ENCODE measurements at regions not wholly inside any gene's neighbourhood (a gene's known extent, or its start where the extent isn't known, plus 50 kb on each side); places are given as distances from the start of the nearest gene placed in this dataset.

DNA sequence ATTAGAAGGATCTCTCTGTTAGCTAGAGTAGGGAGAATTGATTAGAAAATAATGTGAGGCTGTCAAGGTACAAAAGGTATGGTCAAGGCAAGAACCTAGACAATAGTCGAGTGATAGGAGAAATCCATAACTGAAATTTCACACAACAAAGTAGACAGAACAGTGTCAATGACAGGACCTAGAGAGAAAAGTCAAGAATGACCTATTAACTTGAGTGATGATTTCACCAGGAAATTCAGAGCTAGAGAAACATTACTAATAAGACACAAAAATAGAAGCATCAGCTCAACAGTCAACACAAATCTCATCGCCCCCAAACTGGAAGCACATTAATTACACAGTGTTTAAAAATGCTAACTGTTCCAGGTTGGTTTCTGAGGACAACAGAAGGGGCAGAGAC is 532.4 kb downstream of the CDH10 start:
- Mint-ChIP-seq H3K27ac (no peak overlapping the region), H3K9me3 (peaks cover 25% of the 10 kb centered on the region), H3K27me3 (no peaks in the 10 kb centered on the region), H3K4me1 (ENCODE audit: low read depth) (no peaks in the 10 kb centered on the region), H3K4me3 (no peak overlapping the region), H3K36me3 (ENCODE audit: low read depth) (no peaks in the 10 kb centered on the region)
- intact Hi-C loops (cut with micrococcal nuclease): no loop called here
- TF ChIP-seq CTCF (IDR thresholded peaks at IDR 0.05): no peak
- ChIA-PET CTCF (interaction anchor here (0.9 kb wide), 1 partner anchor 134 kb away, joined by 3 read pairs; no protein-coding TSS in a partner anchor), POLR2A (no interaction called here)
- ATAC-seq (no peak), DNase-seq (no peak)

DNA sequence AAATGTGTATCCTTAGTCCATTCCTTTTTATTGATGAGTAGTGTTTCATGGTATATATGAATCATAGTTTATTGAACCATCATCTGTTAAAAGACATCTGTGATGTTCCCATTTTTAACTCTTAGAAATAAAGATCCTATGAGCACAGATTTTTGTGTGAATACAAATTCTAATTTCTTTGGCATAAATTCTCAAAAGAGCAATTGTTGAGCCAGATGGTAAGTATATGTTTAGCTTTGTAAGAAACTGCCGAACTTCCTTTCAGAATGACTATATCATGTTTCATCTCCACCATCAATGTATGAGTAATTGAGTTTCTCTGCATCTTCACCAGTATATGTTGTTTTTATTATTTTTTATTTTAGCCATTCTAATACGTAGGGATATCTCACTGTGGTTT is 526.4 kb downstream of the CDH10 start:
- Mint-ChIP-seq H3K9me3 (peaks cover 37% of the 10 kb centered on the region), H3K4me1 (ENCODE audit: low read depth) (no peaks in the 10 kb centered on the region), H3K4me3 (no peak overlapping the region), H3K27ac (no peak overlapping the region), H3K27me3 (no peaks in the 10 kb centered on the region), H3K36me3 (ENCODE audit: low read depth) (no peaks in the 10 kb centered on the region)
- ATAC-seq (no peak), DNase-seq (no peak)
- intact Hi-C loops (cut with micrococcal nuclease): no loop called here
- ChIA-PET POLR2A (no interaction called here), CTCF (no interaction called here)
- TF ChIP-seq CTCF (IDR thresholded peaks at IDR 0.05): no peak

GRCh38 chr5:24135536-24135935 is 509.2 kb downstream of the CDH10 start:
- intact Hi-C loops (cut with micrococcal nuclease): no loop called here
- no peak overlapping the region for H3K4me3 Mint-ChIP-seq
- no peak for TF ChIP-seq CTCF (IDR thresholded peaks at IDR 0.05)

DNA sequence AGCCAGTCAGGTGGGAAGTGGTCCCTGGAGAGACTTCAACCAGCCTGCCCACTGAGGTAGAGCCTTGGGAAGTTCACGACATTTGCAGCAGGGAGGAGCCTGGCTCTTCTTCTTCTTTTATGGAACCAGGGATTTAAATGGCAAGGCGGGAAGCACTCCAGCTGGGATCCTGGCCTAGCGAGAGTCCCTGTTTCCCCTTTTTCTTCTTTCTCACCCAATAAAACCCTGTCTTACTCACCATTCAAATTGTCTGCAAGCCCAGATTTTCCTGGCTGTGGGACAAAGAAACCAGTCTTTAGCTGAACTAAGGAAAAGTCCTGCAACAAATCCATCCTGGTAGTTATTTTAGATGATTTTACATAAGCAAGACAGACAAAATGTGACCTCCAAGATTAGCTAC is 503.7 kb downstream of the CDH10 start:
- intact Hi-C loops (cut with micrococcal nuclease): no loop called here
- H3K27ac Mint-ChIP-seq: no peak overlapping the region
- no peaks in the 10 kb centered on the region for H3K4me1 Mint-ChIP-seq (ENCODE audit: low read depth)
- ChIA-PET CTCF (no interaction called here), POLR2A (interaction anchor here (0.7 kb wide), 1 partner anchor 850 kb away, joined by 3 read pairs; no protein-coding TSS in a partner anchor)
- no peaks in the 10 kb centered on the region for H3K36me3 Mint-ChIP-seq (ENCODE audit: low read depth)
- no peak overlapping the region for H3K4me3 Mint-ChIP-seq
- H3K27me3 Mint-ChIP-seq: no peaks in the 10 kb centered on the region
- H3K9me3 Mint-ChIP-seq: peaks cover 4% of the 10 kb centered on the region
- ATAC-seq: no peak
- TF ChIP-seq CTCF (IDR thresholded peaks at IDR 0.05): no peak
- no peak for DNase-seq

More at GRCh38 chr5:24135536-24135935, 509.2 kb downstream of the CDH10 start:
- Mint-ChIP-seq H3K27ac (no peak overlapping the region), H3K9me3 (peaks cover 4% of the 10 kb centered on the region), H3K27me3 (no peaks in the 10 kb centered on the region), H3K4me1 (ENCODE audit: low read depth) (no peaks in the 10 kb centered on the region), H3K36me3 (ENCODE audit: low read depth) (no peaks in the 10 kb centered on the region)
- CTCF ChIA-PET: no interaction called here
- ATAC-seq: no peak
- POLR2A ChIA-PET: no interaction called here
- DNase-seq: no peak

DNA sequence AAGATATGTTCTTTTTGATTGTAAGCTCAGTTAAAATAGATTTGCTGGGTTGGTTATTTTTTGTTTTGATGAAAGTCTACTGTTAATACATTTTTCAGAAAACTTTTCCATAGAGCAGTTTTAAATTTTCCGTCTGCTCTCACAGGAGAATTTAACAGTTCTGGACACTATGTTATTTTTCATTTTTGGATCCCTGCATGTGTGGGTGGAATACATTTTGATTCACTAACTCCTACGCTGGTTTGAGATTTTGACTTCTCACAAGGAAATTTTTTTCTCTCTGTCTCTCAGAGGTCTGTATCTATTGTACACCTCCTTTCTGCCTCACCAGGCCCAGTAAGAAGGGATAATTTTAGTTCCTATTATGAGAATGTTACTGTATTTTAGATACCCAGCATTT is 502.4 kb downstream of the CDH10 start:
- ChIA-PET CTCF (no interaction called here), POLR2A (no interaction called here)
- DNase-seq (no peak), ATAC-seq (no peak)
- no peaks in the 10 kb centered on the region for H3K9me3 Mint-ChIP-seq
- intact Hi-C loops (cut with micrococcal nuclease): no loop called here
- H3K4me1 Mint-ChIP-seq (ENCODE audit: low read depth): no peaks in the 10 kb centered on the region
- no peaks in the 10 kb centered on the region for H3K36me3 Mint-ChIP-seq (ENCODE audit: low read depth)
- no peak for TF ChIP-seq CTCF (IDR thresholded peaks at IDR 0.05)
- H3K27me3 Mint-ChIP-seq: no peaks in the 10 kb centered on the region
- no peak overlapping the region for H3K27ac Mint-ChIP-seq
- no peak overlapping the region for H3K4me3 Mint-ChIP-seq
